ENCODE measurements at regions not wholly inside any gene's neighbourhood (a gene's known extent, or its start where the extent isn't known, plus 50 kb on each side); places are given as distances from the start of the nearest gene placed in this dataset.

- no peak for TF ChIP-seq ESRRG (CRISPR knock-in tag; IDR thresholded peaks at IDR 0.05)
- TF ChIP-seq, protein P1, sequence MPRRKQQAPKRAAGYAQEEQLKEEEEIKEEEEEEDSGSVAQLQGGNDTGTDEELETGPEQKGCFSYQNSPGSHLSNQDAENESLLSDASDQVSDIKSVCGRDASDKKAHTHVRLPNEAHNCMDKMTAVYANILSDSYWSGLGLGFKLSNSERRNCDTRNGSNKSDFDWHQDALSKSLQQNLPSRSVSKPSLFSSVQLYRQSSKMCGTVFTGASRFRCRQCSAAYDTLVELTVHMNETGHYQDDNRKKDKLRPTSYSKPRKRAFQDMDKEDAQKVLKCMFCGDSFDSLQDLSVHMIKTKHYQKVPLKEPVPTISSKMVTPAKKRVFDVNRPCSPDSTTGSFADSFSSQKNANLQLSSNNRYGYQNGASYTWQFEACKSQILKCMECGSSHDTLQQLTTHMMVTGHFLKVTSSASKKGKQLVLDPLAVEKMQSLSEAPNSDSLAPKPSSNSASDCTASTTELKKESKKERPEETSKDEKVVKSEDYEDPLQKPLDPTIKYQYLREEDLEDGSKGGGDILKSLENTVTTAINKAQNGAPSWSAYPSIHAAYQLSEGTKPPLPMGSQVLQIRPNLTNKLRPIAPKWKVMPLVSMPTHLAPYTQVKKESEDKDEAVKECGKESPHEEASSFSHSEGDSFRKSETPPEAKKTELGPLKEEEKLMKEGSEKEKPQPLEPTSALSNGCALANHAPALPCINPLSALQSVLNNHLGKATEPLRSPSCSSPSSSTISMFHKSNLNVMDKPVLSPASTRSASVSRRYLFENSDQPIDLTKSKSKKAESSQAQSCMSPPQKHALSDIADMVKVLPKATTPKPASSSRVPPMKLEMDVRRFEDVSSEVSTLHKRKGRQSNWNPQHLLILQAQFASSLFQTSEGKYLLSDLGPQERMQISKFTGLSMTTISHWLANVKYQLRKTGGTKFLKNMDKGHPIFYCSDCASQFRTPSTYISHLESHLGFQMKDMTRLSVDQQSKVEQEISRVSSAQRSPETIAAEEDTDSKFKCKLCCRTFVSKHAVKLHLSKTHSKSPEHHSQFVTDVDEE (CRISPR knock-in tag; IDR thresholded peaks at IDR 0.05): no peak
These were observed 192.3 kb upstream of the C1orf87 start for GRCh38 chr1:60265560-60266535.
